LNCAP (cell line): ENCODE measurements at regions not wholly inside any gene's neighbourhood (a gene's known extent, or its start where the extent isn't known, plus 50 kb on each side); places are given as distances from the start of the nearest gene placed in this dataset.

Experiments
- CTCF ChIP-seq: fragments of 450-650 bp; IDR thresholded peaks from 2 replicates; pipeline ENCODE4 v1.5.1; 2017; ENCODE audit warnings: mild to moderate bottlenecking

- no peak for TF ChIP-seq CTCF
Observed at GRCh38 chr6:85063611-85064010, 299.2 kb upstream of the TBX18 start.

GRCh38 chr6:85062884-85063283 is 298.5 kb upstream of the TBX18 start:
- TF ChIP-seq CTCF, result no peak

- no peak for TF ChIP-seq CTCF
Observed at GRCh38 chr6:85058806-85059205, 294.4 kb upstream of the TBX18 start.

- no peak for TF ChIP-seq CTCF
Observed at GRCh38 chr6:85050149-85050548, 285.8 kb upstream of the TBX18 start.

GRCh38 chr6:85049282-85049681 is 284.9 kb upstream of the TBX18 start:
- TF ChIP-seq CTCF, result no peak

- TF ChIP-seq CTCF, result no peak
Observed at GRCh38 chr6:85047818-85048217, 283.4 kb upstream of the TBX18 start.

- no peak for TF ChIP-seq CTCF
Observed at GRCh38 chr6:85044361-85044760, 280.0 kb upstream of the TBX18 start.

GRCh38 chr6:85041376-85041775 is 277.0 kb upstream of the TBX18 start:
- TF ChIP-seq CTCF, result no peak
